HCT116 (cell line): ENCODE measurements at regions not wholly inside any gene's neighbourhood (a gene's known extent, or its start where the extent isn't known, plus 50 kb on each side); places are given as distances from the start of the nearest gene placed in this dataset.

Experiments
- ATAC-seq: fragments of 200-7000 bp; cut with Tn5 transposase; 2 replicates; pipeline ENCODE4 v1.9.1; 2020; ENCODE audit warnings: mild to moderate bottlenecking, moderate library complexity
- BruUV-seq: library from RNA; stranded (reverse); fragments of 400-500 nt; replicated peaks from 2 replicates; lab custom pipeline; 2021; lab: Mats Ljungman, UMichigan
- CTCF ChIA-PET: fragments of 300-600 bp; sonication (Branson Sonifier 250); formaldehyde crosslinking; loops from one replicate; lab custom pipeline; 2021; ENCODE audit warnings: antibody characterized with exemption; lab: Charles Lee
- POLR2A ChIA-PET: fragments of 300-600, 350-600 bp; sonication (Branson Sonifier 250); formaldehyde crosslinking; loops from one replicate; lab custom pipeline; 2021; ENCODE audit warnings: antibody characterized with exemption; lab: Charles Lee
- RAD21 ChIA-PET, 2 experiments: fragments of 300-600 bp; sonication (Branson Sonifier 250); formaldehyde crosslinking; loops; one replicate each; lab custom pipeline; 2023; ENCODE audit warnings: low total read pairs in 2 of 2; ENCODE audit not compliant: uncharacterized antibody in 2 of 2, unreplicated experiment in 2 of 2, low non-redundant PET in 1 of 2; lab: Charles Lee
- DNase-seq: peaks from one replicate; pipeline ENCODE4 v3.0.0-alpha.2; 2010; ENCODE audit warnings: low read depth, low spot score
- H2AFZ ChIP-seq: fragments of 200-600 bp; shearing (Covaris generic), sonication (generic); 2 replicates; pipeline ENCODE4 v1.6.1; 2017; ENCODE audit warnings: low read depth, mixed run types, mixed read lengths, antibody characterized with exemption, low read length; ENCODE audit not compliant: poor library complexity, severe bottlenecking
- H3K27ac ChIP-seq: 2 replicates; pipeline ENCODE4 v1.5.1; 2012; ENCODE audit warnings: low read depth, low read length
- H3K27me3 ChIP-seq: fragments of 200-600 bp; sonication (generic); 2 replicates; pipeline ENCODE4 v1.6.1; 2016; ENCODE audit warnings: mixed run types, low read length, mixed read lengths; ENCODE audit not compliant: insufficient read depth
- H3K36me3 ChIP-seq, 2 experiments: fragments of 200-500 bp in 1 of 2; fragments of 200-600 bp in 1 of 2; sonication (Bioruptor generic) in 1 of 2; sonication (generic) in 1 of 2; 2 replicates each; pipeline versions ENCODE4 v1.5.1 to v1.6.1; 2014 to 2016; ENCODE audit warnings: low read length in 2 of 2, inconsistent platforms in 1 of 2, mixed read lengths in 1 of 2, mixed run types in 1 of 2; ENCODE audit not compliant: insufficient read depth in 2 of 2, control insufficient read depth in 1 of 2
- H3K4me1 ChIP-seq, 2 experiments: fragments of 200-600 bp in 1 of 2; sonication (generic) in 1 of 2; 2 replicates each; pipeline versions ENCODE4 v1.5.1 to v1.6.1; 2012 to 2017; ENCODE audit warnings: low read length in 2 of 2, inconsistent platforms in 1 of 2, mild to moderate bottlenecking in 1 of 2, mixed read lengths in 1 of 2, mixed run types in 1 of 2, moderate library complexity in 1 of 2; ENCODE audit not compliant: insufficient read depth in 2 of 2, control insufficient read depth in 1 of 2
- H3K4me2 ChIP-seq: fragments of 200-600 bp; sonication (generic); 2 replicates; pipeline ENCODE4 v1.6.1; 2017; ENCODE audit warnings: mixed run types, low read length, mixed read lengths
- H3K4me3 ChIP-seq, 2 experiments: fragments of 200-600 bp in 1 of 2; sonication (generic) in 1 of 2; replicated peaks in 1 of 2; 2 replicates each; pipeline ENCODE4 v1.5.1; 2011 to 2016; ENCODE audit warnings: low read length in 2 of 2, control low read depth in 1 of 2, low read depth in 1 of 2, mild to moderate bottlenecking in 1 of 2, mixed read lengths in 1 of 2, mixed run types in 1 of 2
- H3K79me2 ChIP-seq: fragments of 200-600 bp; sonication (generic); 2 replicates; pipeline ENCODE4 v1.6.1; 2017; ENCODE audit warnings: mild to moderate bottlenecking, mixed run types, low read length, moderate library complexity, mixed read lengths; ENCODE audit not compliant: insufficient read depth
- H3K9ac ChIP-seq: fragments of 200-600 bp; sonication (generic); 2 replicates; pipeline ENCODE4 v1.6.1; 2016; ENCODE audit warnings: low read length, mixed read lengths
- H3K9me2 ChIP-seq: fragments of 200-600 bp; sonication (generic), shearing (Covaris generic); 2 replicates; pipeline ENCODE4 v1.6.1; 2017; ENCODE audit warnings: mixed run types, mild to moderate bottlenecking, moderate library complexity; ENCODE audit not compliant: insufficient read depth
- H3K9me3 ChIP-seq, 2 experiments: fragments of 200-500 bp in 1 of 2; fragments of 200-600 bp in 1 of 2; sonication (Bioruptor generic) in 1 of 2; sonication (generic) in 1 of 2; 2 replicates each; pipeline ENCODE4 v1.6.1; 2014 to 2017; ENCODE audit warnings: low read length in 2 of 2, mixed read lengths in 2 of 2, inconsistent platforms in 1 of 2, low read depth in 1 of 2, mild to moderate bottlenecking in 1 of 2, mixed run types in 1 of 2, moderate library complexity in 1 of 2; ENCODE audit not compliant: control insufficient read depth in 1 of 2, insufficient read depth in 1 of 2
- H4K20me1 ChIP-seq: fragments of 200-600 bp; sonication (generic), shearing (Covaris generic); 2 replicates; pipeline ENCODE4 v1.6.1; 2017; ENCODE audit warnings: mixed run types, mild to moderate bottlenecking, moderate library complexity; ENCODE audit not compliant: insufficient read depth
- CBX3 ChIP-seq: IDR thresholded peaks from 2 replicates; pipeline ENCODE4 v1.6.1; 2012; ENCODE audit warnings: low read depth
- EGR1 ChIP-seq: IDR thresholded peaks from 2 replicates; pipeline ENCODE4 v1.6.1; 2012; ENCODE audit warnings: low read depth
- EZH2 ChIP-seq: fragments of 200-600 bp; sonication (generic); IDR thresholded peaks from 2 replicates; pipeline ENCODE4 v1.6.1; 2017; ENCODE audit warnings: antibody characterized with exemption, mixed run types
- FOSL1 ChIP-seq: IDR thresholded peaks from 2 replicates; pipeline ENCODE4 v1.6.1; 2012; ENCODE audit warnings: low read depth
- POLR2A ChIP-seq: IDR thresholded peaks from 2 replicates; pipeline ENCODE4 v1.7.0; 2011; ENCODE audit warnings: borderline replicate concordance; ENCODE audit not compliant: insufficient read depth, insufficient read length; ENCODE audit errors: extremely low read depth
- SP1 ChIP-seq: IDR thresholded peaks from 2 replicates; pipeline ENCODE4 v1.6.1; 2012; ENCODE audit warnings: low read depth
- SRF ChIP-seq: IDR thresholded peaks from 2 replicates; pipeline ENCODE4 v1.6.1; 2012; ENCODE audit warnings: low read depth
- TCF7L2 ChIP-seq: IDR thresholded peaks from 2 replicates; pipeline ENCODE4 v1.7.0; 2011; ENCODE audit warnings: borderline replicate concordance, inconsistent platforms; ENCODE audit not compliant: insufficient read depth, insufficient read length; ENCODE audit errors: extremely low read depth
- intact Hi-C: fragments of 100-400 bp; cut with micrococcal nuclease; formaldehyde crosslinking; loops from 2 replicates; pipeline ENCODE4 v1.10.0; 2022
- TF ChIP-seq, protein P1 (sequence below), 3 experiments: fragments of 200-600 bp in 1 of 3; sonication (generic) in 1 of 3; IDR thresholded peaks in 2 of 3; conservative IDR thresholded peaks in 1 of 3; 2 replicates each; pipeline ENCODE4 v1.5.1; 2012 to 2017; ENCODE audit warnings: low read depth in 2 of 3, low read length in 2 of 3, antibody characterized with exemption in 1 of 3, borderline replicate concordance in 1 of 3, control low read depth in 1 of 3, mild to moderate bottlenecking in 1 of 3, mixed read lengths in 1 of 3, mixed run types in 1 of 3, moderate library complexity in 1 of 3; ENCODE audit not compliant: insufficient read depth in 1 of 3
- TF ChIP-seq, protein P2 (sequence below): IDR thresholded peaks from 2 replicates; pipeline ENCODE4 v1.6.1; 2011; ENCODE audit warnings: mild to moderate bottlenecking, low read length, moderate library complexity; ENCODE audit not compliant: insufficient replicate concordance; ENCODE audit errors: extremely low read depth

DNA sequence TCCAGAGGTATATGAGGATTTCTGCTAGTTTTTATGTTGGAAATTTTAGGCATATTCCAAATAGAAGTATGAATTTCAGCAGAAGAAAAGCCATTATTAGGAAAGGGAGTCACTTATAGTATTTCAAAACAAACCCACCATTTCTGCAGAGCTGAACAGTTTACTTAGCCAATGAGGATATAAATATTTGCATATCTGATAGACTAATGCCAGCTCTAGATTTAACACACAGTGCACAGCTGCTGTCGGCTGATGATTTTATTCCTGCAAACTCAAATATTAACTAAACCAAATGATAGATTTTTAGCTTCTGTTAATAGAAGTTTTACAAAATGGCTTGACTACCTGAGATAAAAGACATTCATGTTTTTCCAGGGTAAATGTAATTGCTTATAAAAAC, 375.8 kb upstream of the FANCL start (continued):
- TF ChIP-seq EZH2, result no peak
- no peak for TF ChIP-seq POLR2A

- H3K27me3 ChIP-seq, result no peaks in the 10 kb centered on the region
- H4K20me1 ChIP-seq, result no peaks in the 10 kb centered on the region
- ChIA-PET RAD21 (no interaction called here), POLR2A (no interaction called here), CTCF (interaction anchor here (1.1 kb wide), 1 partner anchor 20 kb away, joined by 3 read pairs; no protein-coding TSS in a partner anchor)
- no peaks in the 10 kb centered on the region for H3K9me3 ChIP-seq
- no peak for DNase-seq
- intact Hi-C loops, result no loop called here
- H3K9me2 ChIP-seq, result no peaks in the 10 kb centered on the region
- no peak overlapping the region for H3K4me2 ChIP-seq
- H3K79me2 ChIP-seq, result no peaks in the 10 kb centered on the region
- no peak for ATAC-seq
- no peak overlapping the region for H3K4me3 ChIP-seq
- BruUV-seq, result no TSS peak
- TF ChIP-seq EZH2 (no peak), CBX3 (no peak), EGR1 (no peak), TCF7L2 (no peak), SRF (no peak), FOSL1 (no peak), SP1 (no peak)
- TF ChIP-seq, protein P1, sequence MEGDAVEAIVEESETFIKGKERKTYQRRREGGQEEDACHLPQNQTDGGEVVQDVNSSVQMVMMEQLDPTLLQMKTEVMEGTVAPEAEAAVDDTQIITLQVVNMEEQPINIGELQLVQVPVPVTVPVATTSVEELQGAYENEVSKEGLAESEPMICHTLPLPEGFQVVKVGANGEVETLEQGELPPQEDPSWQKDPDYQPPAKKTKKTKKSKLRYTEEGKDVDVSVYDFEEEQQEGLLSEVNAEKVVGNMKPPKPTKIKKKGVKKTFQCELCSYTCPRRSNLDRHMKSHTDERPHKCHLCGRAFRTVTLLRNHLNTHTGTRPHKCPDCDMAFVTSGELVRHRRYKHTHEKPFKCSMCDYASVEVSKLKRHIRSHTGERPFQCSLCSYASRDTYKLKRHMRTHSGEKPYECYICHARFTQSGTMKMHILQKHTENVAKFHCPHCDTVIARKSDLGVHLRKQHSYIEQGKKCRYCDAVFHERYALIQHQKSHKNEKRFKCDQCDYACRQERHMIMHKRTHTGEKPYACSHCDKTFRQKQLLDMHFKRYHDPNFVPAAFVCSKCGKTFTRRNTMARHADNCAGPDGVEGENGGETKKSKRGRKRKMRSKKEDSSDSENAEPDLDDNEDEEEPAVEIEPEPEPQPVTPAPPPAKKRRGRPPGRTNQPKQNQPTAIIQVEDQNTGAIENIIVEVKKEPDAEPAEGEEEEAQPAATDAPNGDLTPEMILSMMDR (IDR thresholded peaks at IDR 0.05 in 2 of 3, conservative IDR thresholded peaks at IDR 0.05 in 1 of 3; ENCODE audit: borderline replicate concordance in 1 of 3, insufficient read depth in 1 of 3, low read depth in 2 of 3, low read length in 2 of 3), result no peak
- TF ChIP-seq, protein P2, sequence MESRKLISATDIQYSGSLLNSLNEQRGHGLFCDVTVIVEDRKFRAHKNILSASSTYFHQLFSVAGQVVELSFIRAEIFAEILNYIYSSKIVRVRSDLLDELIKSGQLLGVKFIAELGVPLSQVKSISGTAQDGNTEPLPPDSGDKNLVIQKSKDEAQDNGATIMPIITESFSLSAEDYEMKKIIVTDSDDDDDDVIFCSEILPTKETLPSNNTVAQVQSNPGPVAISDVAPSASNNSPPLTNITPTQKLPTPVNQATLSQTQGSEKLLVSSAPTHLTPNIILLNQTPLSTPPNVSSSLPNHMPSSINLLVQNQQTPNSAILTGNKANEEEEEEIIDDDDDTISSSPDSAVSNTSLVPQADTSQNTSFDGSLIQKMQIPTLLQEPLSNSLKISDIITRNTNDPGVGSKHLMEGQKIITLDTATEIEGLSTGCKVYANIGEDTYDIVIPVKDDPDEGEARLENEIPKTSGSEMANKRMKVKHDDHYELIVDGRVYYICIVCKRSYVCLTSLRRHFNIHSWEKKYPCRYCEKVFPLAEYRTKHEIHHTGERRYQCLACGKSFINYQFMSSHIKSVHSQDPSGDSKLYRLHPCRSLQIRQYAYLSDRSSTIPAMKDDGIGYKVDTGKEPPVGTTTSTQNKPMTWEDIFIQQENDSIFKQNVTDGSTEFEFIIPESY, result no peak
- no peak overlapping the region for H3K9ac ChIP-seq
- no peak overlapping the region for H2AFZ ChIP-seq
- no peaks in the 10 kb centered on the region for H3K36me3 ChIP-seq
- no peak overlapping the region for H3K27ac ChIP-seq
- H3K4me1 ChIP-seq, result no peaks in the 10 kb centered on the region
These were observed 373.1 kb upstream of the FANCL start for GRCh38 chr2:58614219-58614618.
